K562 (cell line): ENCODE measurements at regions not wholly inside any gene's neighbourhood (a gene's known extent, or its start where the extent isn't known, plus 50 kb on each side); places are given as distances from the start of the nearest gene placed in this dataset.
A peak's percentile ranks its signal among the peaks of the same experiment; 100 is the strongest.

Experiments used
- ARID2 ChIP-seq: fragments of 450-650 bp; IDR thresholded peaks from 2 replicates; pipeline ENCODE4 v1.6.1; 2017; ENCODE audit warnings: antibody characterized with exemption, mild to moderate bottlenecking
- GATA2 ChIP-seq: sonication (generic); formaldehyde crosslinking; IDR thresholded peaks from 2 replicates; pipeline ENCODE4 v1.4.0; 2020; ENCODE audit warnings: mild to moderate bottlenecking, missing genetic modification reagents
- GATAD2A ChIP-seq: fragments of 450-650 bp; IDR thresholded peaks from 2 replicates; pipeline ENCODE4 v1.6.1; 2017
- MAZ ChIP-seq, 2 experiments: fragments of 450-650 bp in 1 of 2; sonication (generic) in 1 of 2; formaldehyde crosslinking; IDR thresholded peaks in 1 of 2; conservative IDR thresholded peaks in 1 of 2; 2 replicates each; pipeline versions ENCODE4 v1.4.0 to v1.5.0; 2020; ENCODE audit warnings: mild to moderate bottlenecking in 1 of 2, missing genetic modification reagents in 1 of 2
- NELFE ChIP-seq: IDR thresholded peaks from 2 replicates; pipeline ENCODE4 v1.6.1; 2011; ENCODE audit warnings: mild to moderate bottlenecking; ENCODE audit not compliant: insufficient read depth, insufficient read length
- SIX5 ChIP-seq, 2 experiments: IDR thresholded peaks; 2 replicates each; pipeline ENCODE4 v1.6.1; 2011; ENCODE audit warnings: low read length in 2 of 2, borderline replicate concordance in 1 of 2, low read depth in 1 of 2, mild to moderate bottlenecking in 1 of 2, moderate library complexity in 1 of 2; ENCODE audit not compliant: insufficient read depth in 1 of 2
- STAG1 ChIP-seq: sonication (generic); formaldehyde crosslinking; IDR thresholded peaks from 2 replicates; pipeline ENCODE4 v1.5.0; 2020; ENCODE audit warnings: missing genetic modification reagents, borderline replicate concordance
- TRIM24 ChIP-seq, 2 experiments: fragments of 450-650 bp; IDR thresholded peaks; 2 replicates each; pipeline ENCODE4 v1.6.1; 2016
- ZKSCAN1 ChIP-seq: fragments of 150-350 bp; IDR thresholded peaks from 2 replicates; pipeline ENCODE4 v1.6.1; 2016; ENCODE audit warnings: low read depth, low read length
- ZNF121 ChIP-seq: sonication (generic); formaldehyde crosslinking; conservative IDR thresholded peaks from 2 replicates; pipeline ENCODE4 v1.8.0; 2022; ENCODE audit warnings: missing genetic modification reagents
- ZSCAN29 ChIP-seq: fragments of 450-650 bp; IDR thresholded peaks from 2 replicates; pipeline ENCODE4 v1.6.1; 2017
- TF ChIP-seq, protein P1 (sequence below): fragments of 450-650 bp; IDR thresholded peaks from 2 replicates; pipeline ENCODE4 v1.6.1; 2017; ENCODE audit warnings: antibody characterized with exemption, mild to moderate bottlenecking
- TF ChIP-seq, protein P2 (sequence below): fragments of 250-450 bp; sonication (Bioruptor Pico); IDR thresholded peaks from 2 replicates; pipeline ENCODE4 v1.8.0; 2021; ENCODE audit warnings: moderate library complexity, mild to moderate bottlenecking, inconsistent platforms
- TF ChIP-seq, protein P3 (sequence below): sonication (generic); formaldehyde crosslinking; IDR thresholded peaks from 2 replicates; pipeline ENCODE4 v1.8.0; 2022; ENCODE audit warnings: missing genetic modification reagents, mild to moderate bottlenecking, borderline replicate concordance
- TF ChIP-seq, protein P4 (sequence below): sonication (generic); formaldehyde crosslinking; IDR thresholded peaks from 2 replicates; pipeline ENCODE4 v1.8.0; 2023; ENCODE audit warnings: mild to moderate bottlenecking, missing genetic modification reagents
- TF ChIP-seq, protein P5 (sequence below): sonication (generic); formaldehyde crosslinking; IDR thresholded peaks from 2 replicates; pipeline ENCODE4 v1.8.1; 2022; ENCODE audit warnings: missing genetic modification reagents
- TF ChIP-seq, protein P6 (sequence below): fragments of 200-400 bp; formaldehyde crosslinking; IDR thresholded peaks from 2 replicates; pipeline ENCODE4 v1.6.1; 2017; ENCODE audit warnings: mild to moderate bottlenecking, low read depth, low read length, moderate library complexity

DNA sequence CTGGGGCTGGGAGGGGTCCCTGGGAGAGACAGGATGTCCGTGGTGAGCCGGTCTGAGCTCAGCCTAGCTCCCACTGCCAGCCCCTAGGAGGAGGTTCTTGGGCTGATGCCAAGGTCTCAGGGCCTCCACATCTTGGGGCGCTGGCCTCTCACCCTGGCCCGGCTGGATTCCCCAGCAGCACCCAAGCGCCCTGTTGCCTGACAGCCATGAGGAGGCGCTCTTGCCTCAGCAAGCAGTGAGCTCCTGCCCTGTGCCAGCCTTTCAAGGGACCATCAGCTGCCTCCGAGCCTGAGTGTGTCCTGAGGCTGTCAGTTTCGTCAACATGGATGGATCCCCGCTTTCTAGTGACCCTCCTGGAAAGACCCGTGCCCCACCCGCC, 234.9 kb upstream of the CIBAR2 start (continued):
- TF ChIP-seq, protein P1, sequence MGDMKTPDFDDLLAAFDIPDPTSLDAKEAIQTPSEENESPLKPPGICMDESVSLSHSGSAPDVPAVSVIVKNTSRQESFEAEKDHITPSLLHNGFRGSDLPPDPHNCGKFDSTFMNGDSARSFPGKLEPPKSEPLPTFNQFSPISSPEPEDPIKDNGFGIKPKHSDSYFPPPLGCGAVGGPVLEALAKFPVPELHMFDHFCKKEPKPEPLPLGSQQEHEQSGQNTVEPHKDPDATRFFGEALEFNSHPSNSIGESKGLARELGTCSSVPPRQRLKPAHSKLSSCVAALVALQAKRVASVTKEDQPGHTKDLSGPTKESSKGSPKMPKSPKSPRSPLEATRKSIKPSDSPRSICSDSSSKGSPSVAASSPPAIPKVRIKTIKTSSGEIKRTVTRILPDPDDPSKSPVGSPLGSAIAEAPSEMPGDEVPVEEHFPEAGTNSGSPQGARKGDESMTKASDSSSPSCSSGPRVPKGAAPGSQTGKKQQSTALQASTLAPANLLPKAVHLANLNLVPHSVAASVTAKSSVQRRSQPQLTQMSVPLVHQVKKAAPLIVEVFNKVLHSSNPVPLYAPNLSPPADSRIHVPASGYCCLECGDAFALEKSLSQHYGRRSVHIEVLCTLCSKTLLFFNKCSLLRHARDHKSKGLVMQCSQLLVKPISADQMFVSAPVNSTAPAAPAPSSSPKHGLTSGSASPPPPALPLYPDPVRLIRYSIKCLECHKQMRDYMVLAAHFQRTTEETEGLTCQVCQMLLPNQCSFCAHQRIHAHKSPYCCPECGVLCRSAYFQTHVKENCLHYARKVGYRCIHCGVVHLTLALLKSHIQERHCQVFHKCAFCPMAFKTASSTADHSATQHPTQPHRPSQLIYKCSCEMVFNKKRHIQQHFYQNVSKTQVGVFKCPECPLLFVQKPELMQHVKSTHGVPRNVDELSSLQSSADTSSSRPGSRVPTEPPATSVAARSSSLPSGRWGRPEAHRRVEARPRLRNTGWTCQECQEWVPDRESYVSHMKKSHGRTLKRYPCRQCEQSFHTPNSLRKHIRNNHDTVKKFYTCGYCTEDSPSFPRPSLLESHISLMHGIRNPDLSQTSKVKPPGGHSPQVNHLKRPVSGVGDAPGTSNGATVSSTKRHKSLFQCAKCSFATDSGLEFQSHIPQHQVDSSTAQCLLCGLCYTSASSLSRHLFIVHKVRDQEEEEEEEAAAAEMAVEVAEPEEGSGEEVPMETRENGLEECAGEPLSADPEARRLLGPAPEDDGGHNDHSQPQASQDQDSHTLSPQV = no peak
- TF ChIP-seq, protein P2, sequence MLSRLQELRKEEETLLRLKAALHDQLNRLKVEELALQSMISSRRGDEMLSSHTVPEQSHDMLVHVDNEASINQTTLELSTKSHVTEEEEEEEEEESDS = no peak
- TF ChIP-seq ARID2 = peak; percentile 30; the same call in 1 of the 2 replicates
- TF ChIP-seq SIX5 (IDR thresholded peaks at IDR 0.05; ENCODE audit: borderline replicate concordance in 1 of 2, insufficient read depth in 1 of 2, low read depth in 1 of 2, low read length in 2 of 2) = no peak
- TF ChIP-seq, protein P3, sequence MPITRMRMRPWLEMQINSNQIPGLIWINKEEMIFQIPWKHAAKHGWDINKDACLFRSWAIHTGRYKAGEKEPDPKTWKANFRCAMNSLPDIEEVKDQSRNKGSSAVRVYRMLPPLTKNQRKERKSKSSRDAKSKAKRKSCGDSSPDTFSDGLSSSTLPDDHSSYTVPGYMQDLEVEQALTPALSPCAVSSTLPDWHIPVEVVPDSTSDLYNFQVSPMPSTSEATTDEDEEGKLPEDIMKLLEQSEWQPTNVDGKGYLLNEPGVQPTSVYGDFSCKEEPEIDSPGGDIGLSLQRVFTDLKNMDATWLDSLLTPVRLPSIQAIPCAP (CRISPR knock-in tag) = no peak
- TF ChIP-seq MAZ (CRISPR knock-in tag; conservative IDR thresholded peaks at IDR 0.05 in 1 of 2, IDR thresholded peaks at IDR 0.05 in 1 of 2) = peak in 1 of 2 experiments; percentile 51; a peak in 2 of 4 replicates
- no peak for TF ChIP-seq GATAD2A
- no peak for TF ChIP-seq TRIM24 (IDR thresholded peaks at IDR 0.05)
- no peak for TF ChIP-seq ZNF121 (CRISPR knock-in tag)
- peak; percentile 87; the same call in 1 of the 2 replicates for TF ChIP-seq STAG1 (CRISPR knock-in tag)
- no peak for TF ChIP-seq ZKSCAN1
- no peak for TF ChIP-seq GATA2
- TF ChIP-seq ZSCAN29 = no peak
- TF ChIP-seq, protein P4, sequence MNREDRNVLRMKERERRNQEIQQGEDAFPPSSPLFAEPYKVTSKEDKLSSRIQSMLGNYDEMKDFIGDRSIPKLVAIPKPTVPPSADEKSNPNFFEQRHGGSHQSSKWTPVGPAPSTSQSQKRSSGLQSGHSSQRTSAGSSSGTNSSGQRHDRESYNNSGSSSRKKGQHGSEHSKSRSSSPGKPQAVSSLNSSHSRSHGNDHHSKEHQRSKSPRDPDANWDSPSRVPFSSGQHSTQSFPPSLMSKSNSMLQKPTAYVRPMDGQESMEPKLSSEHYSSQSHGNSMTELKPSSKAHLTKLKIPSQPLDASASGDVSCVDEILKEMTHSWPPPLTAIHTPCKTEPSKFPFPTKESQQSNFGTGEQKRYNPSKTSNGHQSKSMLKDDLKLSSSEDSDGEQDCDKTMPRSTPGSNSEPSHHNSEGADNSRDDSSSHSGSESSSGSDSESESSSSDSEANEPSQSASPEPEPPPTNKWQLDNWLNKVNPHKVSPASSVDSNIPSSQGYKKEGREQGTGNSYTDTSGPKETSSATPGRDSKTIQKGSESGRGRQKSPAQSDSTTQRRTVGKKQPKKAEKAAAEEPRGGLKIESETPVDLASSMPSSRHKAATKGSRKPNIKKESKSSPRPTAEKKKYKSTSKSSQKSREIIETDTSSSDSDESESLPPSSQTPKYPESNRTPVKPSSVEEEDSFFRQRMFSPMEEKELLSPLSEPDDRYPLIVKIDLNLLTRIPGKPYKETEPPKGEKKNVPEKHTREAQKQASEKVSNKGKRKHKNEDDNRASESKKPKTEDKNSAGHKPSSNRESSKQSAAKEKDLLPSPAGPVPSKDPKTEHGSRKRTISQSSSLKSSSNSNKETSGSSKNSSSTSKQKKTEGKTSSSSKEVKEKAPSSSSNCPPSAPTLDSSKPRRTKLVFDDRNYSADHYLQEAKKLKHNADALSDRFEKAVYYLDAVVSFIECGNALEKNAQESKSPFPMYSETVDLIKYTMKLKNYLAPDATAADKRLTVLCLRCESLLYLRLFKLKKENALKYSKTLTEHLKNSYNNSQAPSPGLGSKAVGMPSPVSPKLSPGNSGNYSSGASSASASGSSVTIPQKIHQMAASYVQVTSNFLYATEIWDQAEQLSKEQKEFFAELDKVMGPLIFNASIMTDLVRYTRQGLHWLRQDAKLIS = no peak
- TF ChIP-seq, protein P5, sequence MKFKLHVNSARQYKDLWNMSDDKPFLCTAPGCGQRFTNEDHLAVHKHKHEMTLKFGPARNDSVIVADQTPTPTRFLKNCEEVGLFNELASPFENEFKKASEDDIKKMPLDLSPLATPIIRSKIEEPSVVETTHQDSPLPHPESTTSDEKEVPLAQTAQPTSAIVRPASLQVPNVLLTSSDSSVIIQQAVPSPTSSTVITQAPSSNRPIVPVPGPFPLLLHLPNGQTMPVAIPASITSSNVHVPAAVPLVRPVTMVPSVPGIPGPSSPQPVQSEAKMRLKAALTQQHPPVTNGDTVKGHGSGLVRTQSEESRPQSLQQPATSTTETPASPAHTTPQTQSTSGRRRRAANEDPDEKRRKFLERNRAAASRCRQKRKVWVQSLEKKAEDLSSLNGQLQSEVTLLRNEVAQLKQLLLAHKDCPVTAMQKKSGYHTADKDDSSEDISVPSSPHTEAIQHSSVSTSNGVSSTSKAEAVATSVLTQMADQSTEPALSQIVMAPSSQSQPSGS = no peak
- TF ChIP-seq NELFE = no peak
- TF ChIP-seq, protein P6, sequence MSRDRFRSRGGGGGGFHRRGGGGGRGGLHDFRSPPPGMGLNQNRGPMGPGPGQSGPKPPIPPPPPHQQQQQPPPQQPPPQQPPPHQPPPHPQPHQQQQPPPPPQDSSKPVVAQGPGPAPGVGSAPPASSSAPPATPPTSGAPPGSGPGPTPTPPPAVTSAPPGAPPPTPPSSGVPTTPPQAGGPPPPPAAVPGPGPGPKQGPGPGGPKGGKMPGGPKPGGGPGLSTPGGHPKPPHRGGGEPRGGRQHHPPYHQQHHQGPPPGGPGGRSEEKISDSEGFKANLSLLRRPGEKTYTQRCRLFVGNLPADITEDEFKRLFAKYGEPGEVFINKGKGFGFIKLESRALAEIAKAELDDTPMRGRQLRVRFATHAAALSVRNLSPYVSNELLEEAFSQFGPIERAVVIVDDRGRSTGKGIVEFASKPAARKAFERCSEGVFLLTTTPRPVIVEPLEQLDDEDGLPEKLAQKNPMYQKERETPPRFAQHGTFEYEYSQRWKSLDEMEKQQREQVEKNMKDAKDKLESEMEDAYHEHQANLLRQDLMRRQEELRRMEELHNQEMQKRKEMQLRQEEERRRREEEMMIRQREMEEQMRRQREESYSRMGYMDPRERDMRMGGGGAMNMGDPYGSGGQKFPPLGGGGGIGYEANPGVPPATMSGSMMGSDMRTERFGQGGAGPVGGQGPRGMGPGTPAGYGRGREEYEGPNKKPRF = no peak
